HepG2 (cell line): ENCODE measurements at regions not wholly inside any gene's neighbourhood (a gene's known extent, or its start where the extent isn't known, plus 50 kb on each side); places are given as distances from the start of the nearest gene placed in this dataset.

Experiments used
- BORCS8-MEF2B ChIP-seq: sonication (generic); formaldehyde crosslinking; IDR thresholded peaks from 2 replicates; pipeline ENCODE4 v1.8.0; 2022; ENCODE audit warnings: mild to moderate bottlenecking, missing genetic modification reagents
- ELF4 ChIP-seq: sonication (generic); formaldehyde crosslinking; IDR thresholded peaks from 2 replicates; pipeline ENCODE4 v1.5.0; 2020; ENCODE audit warnings: missing genetic modification reagents, mild to moderate bottlenecking, moderate library complexity, borderline replicate concordance
- EP300 ChIP-seq, 3 experiments: sonication (generic) in 1 of 3; formaldehyde crosslinking in 1 of 3; IDR thresholded peaks; 2 replicates each; pipeline versions ENCODE4 v1.5.1 to v1.6.1; 2011 to 2020; ENCODE audit warnings: low read depth in 2 of 3, low read length in 2 of 3, borderline replicate concordance in 1 of 3, improper control_type of control experiment in 1 of 3, mild to moderate bottlenecking in 1 of 3, missing genetic modification reagents in 1 of 3, moderate library complexity in 1 of 3
- HDAC1 ChIP-seq: sonication (generic); formaldehyde crosslinking; IDR thresholded peaks from 2 replicates; pipeline ENCODE4 v1.5.1; 2020; ENCODE audit warnings: mild to moderate bottlenecking, missing genetic modification reagents
- ONECUT2 ChIP-seq: sonication (generic); formaldehyde crosslinking; IDR thresholded peaks from 2 replicates; pipeline ENCODE4 v1.4.0; 2020; ENCODE audit warnings: missing genetic modification reagents
- SOX13 ChIP-seq, 3 experiments: fragments of 450-650 bp in 1 of 3; sonication (generic) in 1 of 3; formaldehyde crosslinking in 1 of 3; IDR thresholded peaks in 2 of 3; conservative IDR thresholded peaks in 1 of 3; 2 replicates each; pipeline versions ENCODE4 v1.5.0 to v1.6.1; 2016 to 2020; ENCODE audit warnings: antibody characterized with exemption in 1 of 3, mild to moderate bottlenecking in 1 of 3, missing compliant biosample characterization in 1 of 3, missing genetic modification reagents in 1 of 3, moderate library complexity in 1 of 3
- STAT5B ChIP-seq: sonication (generic); formaldehyde crosslinking; IDR thresholded peaks from 2 replicates; pipeline ENCODE4 v1.4.0; 2020; ENCODE audit warnings: missing genetic modification reagents
- ZNF124 ChIP-seq: sonication (generic); formaldehyde crosslinking; IDR thresholded peaks from 2 replicates; pipeline ENCODE4 v1.4.0; 2020; ENCODE audit warnings: missing genetic modification reagents
- TF ChIP-seq, protein P1 (sequence below): sonication (generic); formaldehyde crosslinking; IDR thresholded peaks from 2 replicates; pipeline ENCODE4 v1.9.0; 2021; ENCODE audit warnings: mild to moderate bottlenecking, missing genetic modification reagents
- TF ChIP-seq, protein P2 (sequence below): sonication (generic); formaldehyde crosslinking; IDR thresholded peaks from 2 replicates; pipeline ENCODE4 v1.4.0; 2020; ENCODE audit warnings: missing genetic modification reagents
- TF ChIP-seq, protein P3 (sequence below): sonication (generic); formaldehyde crosslinking; IDR thresholded peaks from 2 replicates; pipeline ENCODE4 v1.4.0; 2020; ENCODE audit warnings: missing genetic modification reagents
- TF ChIP-seq, protein P4 (sequence below): sonication (generic); formaldehyde crosslinking; IDR thresholded peaks from 2 replicates; pipeline ENCODE4 v1.5.0; 2020; ENCODE audit warnings: missing genetic modification reagents

DNA sequence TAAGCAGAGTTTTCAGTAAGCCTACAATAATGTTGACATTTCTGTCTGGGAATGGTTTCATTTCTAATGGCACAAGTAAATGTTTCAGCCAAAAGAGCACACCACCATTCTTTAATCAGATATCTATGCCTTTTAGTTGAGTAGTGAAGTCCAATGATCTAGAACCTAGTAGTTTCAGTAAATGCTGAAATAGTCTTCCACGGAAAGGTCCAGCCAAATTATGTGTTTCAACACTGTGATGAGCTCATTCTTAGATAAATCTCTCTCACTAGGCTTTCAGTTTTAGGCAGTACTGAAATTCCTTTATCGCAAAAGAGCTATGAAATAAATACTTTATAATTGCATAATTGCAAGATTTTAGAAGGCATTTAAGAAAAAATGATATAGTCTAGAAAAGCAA is 816.8 kb upstream of the PCDH9 start (continued):
- TF ChIP-seq, protein P1, sequence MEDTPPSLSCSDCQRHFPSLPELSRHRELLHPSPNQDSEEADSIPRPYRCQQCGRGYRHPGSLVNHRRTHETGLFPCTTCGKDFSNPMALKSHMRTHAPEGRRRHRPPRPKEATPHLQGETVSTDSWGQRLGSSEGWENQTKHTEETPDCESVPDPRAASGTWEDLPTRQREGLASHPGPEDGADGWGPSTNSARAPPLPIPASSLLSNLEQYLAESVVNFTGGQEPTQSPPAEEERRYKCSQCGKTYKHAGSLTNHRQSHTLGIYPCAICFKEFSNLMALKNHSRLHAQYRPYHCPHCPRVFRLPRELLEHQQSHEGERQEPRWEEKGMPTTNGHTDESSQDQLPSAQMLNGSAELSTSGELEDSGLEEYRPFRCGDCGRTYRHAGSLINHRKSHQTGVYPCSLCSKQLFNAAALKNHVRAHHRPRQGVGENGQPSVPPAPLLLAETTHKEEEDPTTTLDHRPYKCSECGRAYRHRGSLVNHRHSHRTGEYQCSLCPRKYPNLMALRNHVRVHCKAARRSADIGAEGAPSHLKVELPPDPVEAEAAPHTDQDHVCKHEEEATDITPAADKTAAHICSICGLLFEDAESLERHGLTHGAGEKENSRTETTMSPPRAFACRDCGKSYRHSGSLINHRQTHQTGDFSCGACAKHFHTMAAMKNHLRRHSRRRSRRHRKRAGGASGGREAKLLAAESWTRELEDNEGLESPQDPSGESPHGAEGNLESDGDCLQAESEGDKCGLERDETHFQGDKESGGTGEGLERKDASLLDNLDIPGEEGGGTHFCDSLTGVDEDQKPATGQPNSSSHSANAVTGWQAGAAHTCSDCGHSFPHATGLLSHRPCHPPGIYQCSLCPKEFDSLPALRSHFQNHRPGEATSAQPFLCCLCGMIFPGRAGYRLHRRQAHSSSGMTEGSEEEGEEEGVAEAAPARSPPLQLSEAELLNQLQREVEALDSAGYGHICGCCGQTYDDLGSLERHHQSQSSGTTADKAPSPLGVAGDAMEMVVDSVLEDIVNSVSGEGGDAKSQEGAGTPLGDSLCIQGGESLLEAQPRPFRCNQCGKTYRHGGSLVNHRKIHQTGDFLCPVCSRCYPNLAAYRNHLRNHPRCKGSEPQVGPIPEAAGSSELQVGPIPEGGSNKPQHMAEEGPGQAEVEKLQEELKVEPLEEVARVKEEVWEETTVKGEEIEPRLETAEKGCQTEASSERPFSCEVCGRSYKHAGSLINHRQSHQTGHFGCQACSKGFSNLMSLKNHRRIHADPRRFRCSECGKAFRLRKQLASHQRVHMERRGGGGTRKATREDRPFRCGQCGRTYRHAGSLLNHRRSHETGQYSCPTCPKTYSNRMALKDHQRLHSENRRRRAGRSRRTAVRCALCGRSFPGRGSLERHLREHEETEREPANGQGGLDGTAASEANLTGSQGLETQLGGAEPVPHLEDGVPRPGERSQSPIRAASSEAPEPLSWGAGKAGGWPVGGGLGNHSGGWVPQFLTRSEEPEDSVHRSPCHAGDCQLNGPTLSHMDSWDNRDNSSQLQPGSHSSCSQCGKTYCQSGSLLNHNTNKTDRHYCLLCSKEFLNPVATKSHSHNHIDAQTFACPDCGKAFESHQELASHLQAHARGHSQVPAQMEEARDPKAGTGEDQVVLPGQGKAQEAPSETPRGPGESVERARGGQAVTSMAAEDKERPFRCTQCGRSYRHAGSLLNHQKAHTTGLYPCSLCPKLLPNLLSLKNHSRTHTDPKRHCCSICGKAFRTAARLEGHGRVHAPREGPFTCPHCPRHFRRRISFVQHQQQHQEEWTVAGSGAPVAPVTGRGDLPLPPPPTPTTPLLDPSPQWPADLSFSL (CRISPR knock-in tag): no peak
- no peak for TF ChIP-seq HDAC1
- TF ChIP-seq, protein P2, sequence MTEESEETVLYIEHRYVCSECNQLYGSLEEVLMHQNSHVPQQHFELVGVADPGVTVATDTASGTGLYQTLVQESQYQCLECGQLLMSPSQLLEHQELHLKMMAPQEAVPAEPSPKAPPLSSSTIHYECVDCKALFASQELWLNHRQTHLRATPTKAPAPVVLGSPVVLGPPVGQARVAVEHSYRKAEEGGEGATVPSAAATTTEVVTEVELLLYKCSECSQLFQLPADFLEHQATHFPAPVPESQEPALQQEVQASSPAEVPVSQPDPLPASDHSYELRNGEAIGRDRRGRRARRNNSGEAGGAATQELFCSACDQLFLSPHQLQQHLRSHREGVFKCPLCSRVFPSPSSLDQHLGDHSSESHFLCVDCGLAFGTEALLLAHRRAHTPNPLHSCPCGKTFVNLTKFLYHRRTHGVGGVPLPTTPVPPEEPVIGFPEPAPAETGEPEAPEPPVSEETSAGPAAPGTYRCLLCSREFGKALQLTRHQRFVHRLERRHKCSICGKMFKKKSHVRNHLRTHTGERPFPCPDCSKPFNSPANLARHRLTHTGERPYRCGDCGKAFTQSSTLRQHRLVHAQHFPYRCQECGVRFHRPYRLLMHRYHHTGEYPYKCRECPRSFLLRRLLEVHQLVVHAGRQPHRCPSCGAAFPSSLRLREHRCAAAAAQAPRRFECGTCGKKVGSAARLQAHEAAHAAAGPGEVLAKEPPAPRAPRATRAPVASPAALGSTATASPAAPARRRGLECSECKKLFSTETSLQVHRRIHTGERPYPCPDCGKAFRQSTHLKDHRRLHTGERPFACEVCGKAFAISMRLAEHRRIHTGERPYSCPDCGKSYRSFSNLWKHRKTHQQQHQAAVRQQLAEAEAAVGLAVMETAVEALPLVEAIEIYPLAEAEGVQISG (CRISPR knock-in tag): no peak
- no peak for TF ChIP-seq BORCS8-MEF2B (CRISPR knock-in tag)
- TF ChIP-seq, protein P3, sequence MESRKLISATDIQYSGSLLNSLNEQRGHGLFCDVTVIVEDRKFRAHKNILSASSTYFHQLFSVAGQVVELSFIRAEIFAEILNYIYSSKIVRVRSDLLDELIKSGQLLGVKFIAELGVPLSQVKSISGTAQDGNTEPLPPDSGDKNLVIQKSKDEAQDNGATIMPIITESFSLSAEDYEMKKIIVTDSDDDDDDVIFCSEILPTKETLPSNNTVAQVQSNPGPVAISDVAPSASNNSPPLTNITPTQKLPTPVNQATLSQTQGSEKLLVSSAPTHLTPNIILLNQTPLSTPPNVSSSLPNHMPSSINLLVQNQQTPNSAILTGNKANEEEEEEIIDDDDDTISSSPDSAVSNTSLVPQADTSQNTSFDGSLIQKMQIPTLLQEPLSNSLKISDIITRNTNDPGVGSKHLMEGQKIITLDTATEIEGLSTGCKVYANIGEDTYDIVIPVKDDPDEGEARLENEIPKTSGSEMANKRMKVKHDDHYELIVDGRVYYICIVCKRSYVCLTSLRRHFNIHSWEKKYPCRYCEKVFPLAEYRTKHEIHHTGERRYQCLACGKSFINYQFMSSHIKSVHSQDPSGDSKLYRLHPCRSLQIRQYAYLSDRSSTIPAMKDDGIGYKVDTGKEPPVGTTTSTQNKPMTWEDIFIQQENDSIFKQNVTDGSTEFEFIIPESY (CRISPR knock-in tag): no peak
- TF ChIP-seq ZNF124 (CRISPR knock-in tag): no peak
- no peak for TF ChIP-seq EP300 (IDR thresholded peaks at IDR 0.05; ENCODE audit: low read depth in 2 of 2, low read length in 2 of 2)
- no peak for TF ChIP-seq EP300 (CRISPR knock-in tag; IDR thresholded peaks at IDR 0.05; ENCODE audit: borderline replicate concordance)
- no peak for TF ChIP-seq STAT5B (CRISPR knock-in tag)
- TF ChIP-seq SOX13 (IDR thresholded peaks at IDR 0.05): no peak
- no peak for TF ChIP-seq SOX13 (CRISPR knock-in tag; conservative IDR thresholded peaks at IDR 0.05 in 1 of 2, IDR thresholded peaks at IDR 0.05 in 1 of 2)
- TF ChIP-seq, protein P4, sequence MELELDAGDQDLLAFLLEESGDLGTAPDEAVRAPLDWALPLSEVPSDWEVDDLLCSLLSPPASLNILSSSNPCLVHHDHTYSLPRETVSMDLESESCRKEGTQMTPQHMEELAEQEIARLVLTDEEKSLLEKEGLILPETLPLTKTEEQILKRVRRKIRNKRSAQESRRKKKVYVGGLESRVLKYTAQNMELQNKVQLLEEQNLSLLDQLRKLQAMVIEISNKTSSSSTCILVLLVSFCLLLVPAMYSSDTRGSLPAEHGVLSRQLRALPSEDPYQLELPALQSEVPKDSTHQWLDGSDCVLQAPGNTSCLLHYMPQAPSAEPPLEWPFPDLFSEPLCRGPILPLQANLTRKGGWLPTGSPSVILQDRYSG (CRISPR knock-in tag): no peak
- no peak for TF ChIP-seq ELF4 (CRISPR knock-in tag)
- no peak for TF ChIP-seq ONECUT2 (CRISPR knock-in tag)
